Germinal center (tissue), 1 donor: ENCODE measurements at regions not wholly inside any gene's neighbourhood (a gene's known extent, or its start where the extent isn't known, plus 50 kb on each side); places are given as distances from the start of the nearest gene placed in this dataset.
A peak's percentile ranks its signal among the peaks of the same experiment; 100 is the strongest.

Experiments used
- DNase-seq: peaks from one replicate; pipeline ENCODE4 v3.0.0; 2012; ENCODE audit warnings: mixed read lengths, low spot score

DNA sequence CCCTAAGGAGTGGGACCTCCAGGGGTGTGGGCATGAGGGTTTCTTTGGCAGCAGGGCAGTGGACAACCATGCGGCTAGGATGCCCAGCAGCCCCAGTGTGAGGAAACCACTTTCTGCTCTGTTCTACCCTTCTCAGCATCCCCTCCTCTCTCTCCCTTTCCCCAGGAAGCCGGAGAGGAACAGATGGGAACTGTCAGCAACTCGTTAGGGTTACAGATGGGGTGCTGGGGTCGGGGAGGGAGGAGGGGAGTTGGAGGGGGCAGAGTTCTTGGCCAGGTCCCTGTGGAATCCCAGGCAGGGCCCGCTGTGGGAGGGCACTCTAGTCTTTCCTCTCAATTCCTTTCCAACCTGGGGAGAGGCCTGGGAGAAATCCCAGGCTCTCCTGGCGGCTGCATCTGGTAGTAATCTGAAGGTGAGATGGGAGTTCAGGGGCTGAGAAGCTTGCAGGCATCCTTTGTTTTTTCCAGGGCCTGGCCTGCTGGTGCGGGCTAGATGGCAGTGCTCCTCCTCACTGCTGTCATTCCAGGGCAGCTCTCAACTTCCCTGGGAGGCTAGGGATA is 93.9 kb upstream of the CSF3R start:
- DNase-seq: no peak

DNA sequence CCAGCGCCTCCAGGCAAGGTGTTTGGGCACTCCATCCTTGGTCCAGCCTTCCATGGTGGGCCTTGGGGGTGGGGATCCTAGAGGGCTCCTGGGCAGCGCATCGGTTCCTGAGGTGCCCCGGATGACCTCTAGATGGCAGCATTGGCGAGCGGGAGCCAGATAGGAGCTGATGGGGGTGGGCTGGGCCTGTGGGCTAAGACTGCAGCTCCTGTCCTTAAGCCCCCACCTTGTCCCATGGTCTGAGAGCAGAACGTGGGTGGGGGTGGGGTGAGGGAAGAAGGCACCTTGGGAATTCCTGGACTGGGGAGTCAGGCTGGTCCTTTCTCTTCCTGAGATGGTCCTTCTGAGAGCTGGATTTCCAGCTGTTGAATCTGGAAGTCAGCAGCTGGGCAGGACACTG is 93.4 kb upstream of the CSF3R start:
- DNase-seq: peak; percentile 80

- DNase-seq: no peak
These were observed 90.7 kb upstream of the CSF3R start for GRCh38 chr1:36573445-36573844.

DNA sequence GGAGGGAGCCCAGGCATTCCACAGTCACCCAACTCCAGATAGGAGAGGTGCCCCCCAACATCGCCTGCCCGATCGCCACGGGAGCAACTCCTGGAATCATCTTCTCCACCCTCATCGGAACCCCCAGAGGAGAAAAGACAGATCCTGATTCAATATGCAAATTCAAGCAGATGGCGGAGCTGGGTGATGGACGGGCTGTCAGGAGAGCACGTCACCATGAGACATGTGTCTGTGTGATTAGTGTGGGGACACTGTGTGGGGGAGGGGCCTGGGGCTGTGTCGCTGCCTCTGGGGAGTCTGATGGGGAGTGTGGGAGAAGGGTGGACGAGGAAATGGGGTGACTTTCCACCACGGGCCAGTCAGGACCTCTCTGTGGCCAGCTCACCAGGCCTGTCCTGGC is 90.2 kb upstream of the CSF3R start:
- no peak for DNase-seq

DNA sequence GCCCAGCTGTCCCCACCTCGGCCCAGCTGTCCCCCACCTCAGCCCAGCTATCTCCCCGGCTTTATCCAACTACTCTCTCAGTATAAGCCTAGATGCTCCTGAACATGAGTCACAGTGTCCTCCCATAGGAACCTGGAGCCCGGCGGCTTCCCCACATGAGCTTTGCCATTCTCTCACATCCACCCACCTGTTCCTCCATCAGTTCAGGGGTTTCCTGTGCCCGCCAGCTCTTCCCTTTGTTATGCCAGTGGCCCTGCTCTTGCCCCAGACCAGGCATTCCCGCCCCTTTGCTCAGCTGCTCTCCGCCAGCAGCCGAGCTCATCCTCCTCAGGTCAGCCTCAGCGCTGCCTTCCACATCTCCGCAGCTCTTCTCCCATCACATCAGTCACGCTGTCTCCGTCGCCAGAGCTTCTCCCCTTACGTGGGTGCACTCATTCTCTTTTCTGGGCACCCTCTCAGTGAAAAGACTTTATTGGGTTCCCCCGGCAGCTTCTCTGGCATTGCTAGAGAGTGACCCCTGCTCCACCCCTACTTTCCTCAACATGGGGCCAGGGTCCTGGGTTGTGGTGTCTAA is 89.5 kb upstream of the CSF3R start:
- no peak for DNase-seq

- no peak for DNase-seq
These were observed 88.4 kb upstream of the CSF3R start for GRCh38 chr1:36571106-36571505.

DNA sequence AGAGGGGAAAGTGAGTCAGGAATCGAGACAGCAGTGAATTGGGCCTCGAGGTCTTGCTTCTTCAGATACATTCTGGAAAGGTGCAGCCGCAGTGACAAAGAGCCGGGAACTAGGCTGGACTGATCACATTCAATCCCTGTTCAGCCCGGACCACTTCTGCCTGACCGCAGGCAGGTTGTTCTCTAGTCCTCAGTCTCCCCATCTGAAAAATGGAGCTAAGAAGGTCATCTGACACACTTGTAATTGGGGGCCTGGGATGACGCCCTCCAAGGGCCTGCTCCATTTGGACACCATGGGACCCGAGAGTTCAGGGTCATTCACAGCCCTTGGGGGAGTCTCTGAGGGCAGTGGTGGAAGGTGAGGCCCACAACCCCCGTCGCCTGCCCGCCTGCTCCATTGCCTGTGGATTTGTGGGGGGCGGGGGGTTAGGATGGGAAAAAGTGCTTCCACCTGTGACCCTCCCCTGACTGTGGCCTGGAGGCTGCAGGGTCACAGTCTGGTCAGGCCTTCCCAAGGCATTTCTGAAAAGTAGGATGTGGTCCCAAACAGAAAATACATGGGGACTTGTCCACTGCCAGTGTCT is 87.9 kb upstream of the CSF3R start:
- no peak for DNase-seq

DNA sequence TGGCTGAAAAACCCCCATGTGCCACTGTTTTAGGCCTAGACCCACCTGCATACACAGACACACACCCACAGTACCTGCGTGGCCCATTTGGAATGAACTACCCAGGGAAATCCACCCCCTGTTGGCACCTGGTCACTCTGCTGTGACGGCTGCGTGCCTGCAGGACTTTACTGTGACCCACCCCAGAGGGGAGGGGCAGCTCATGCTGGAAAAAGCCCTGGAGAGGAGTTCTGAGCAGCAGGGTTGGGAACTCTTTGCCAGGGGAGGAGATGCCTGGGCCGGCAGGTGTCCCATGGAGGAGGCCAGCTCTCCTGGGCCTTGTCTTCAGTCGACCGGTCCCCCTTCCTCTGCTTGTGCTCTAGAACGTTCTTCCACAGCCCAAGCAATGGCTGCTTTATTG is 87.3 kb upstream of the CSF3R start:
- no peak for DNase-seq

GRCh38 chr1:36567601-36568341 is 85.1 kb upstream of the CSF3R start:
- DNase-seq: no peak

GRCh38 chr1:36565576-36566501 is 83.1 kb upstream of the CSF3R start:
- no peak for DNase-seq

- DNase-seq: no peak
These were observed 79.5 kb upstream of the CSF3R start for GRCh38 chr1:36562181-36562685.

DNA sequence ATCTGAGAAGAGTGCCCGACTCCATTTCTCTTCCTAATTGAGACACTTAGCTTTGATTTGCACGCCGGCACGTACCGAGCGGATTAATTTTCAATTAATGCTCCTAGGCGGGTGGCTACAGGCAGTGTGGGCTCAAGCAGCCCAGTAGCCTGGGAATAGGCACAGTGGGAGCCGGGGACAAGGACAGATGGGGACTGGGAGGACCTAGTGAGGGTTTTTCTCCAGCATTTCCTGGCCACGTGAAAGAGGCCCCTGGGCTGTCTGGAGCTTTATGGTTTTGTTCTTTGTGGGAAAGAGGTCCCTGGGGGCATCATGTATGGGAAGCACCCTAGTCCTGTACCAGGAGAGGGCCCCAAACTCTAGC is 78.6 kb upstream of the CSF3R start:
- no peak for DNase-seq

GRCh38 chr1:36560621-36561360 is 78.1 kb upstream of the CSF3R start:
- no peak for DNase-seq

- no peak for DNase-seq
These were observed 77.5 kb upstream of the CSF3R start for GRCh38 chr1:36560177-36560576.

- DNase-seq: no peak
These were observed 76.3 kb upstream of the CSF3R start for GRCh38 chr1:36559061-36559460.

GRCh38 chr1:36557041-36558000 is 74.6 kb upstream of the CSF3R start:
- no peak for DNase-seq

- no peak for DNase-seq
These were observed 72.3 kb upstream of the CSF3R start for GRCh38 chr1:36555041-36555440.

DNA sequence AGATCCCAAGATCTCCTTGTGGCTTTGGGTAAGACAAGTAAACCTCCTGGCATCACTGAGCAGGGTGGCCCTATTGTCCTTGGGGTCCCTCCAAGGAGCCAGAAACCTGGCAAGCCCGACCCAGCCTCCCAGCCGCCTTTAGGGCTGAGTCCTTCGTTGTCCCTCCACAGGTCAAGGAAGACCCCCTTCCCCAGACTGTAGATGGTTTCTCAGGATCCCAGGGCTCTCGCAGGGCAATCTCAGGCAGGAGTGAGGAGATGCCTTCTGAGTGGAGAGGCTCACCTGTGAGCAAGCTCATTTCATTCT is 71.6 kb upstream of the CSF3R start:
- no peak for DNase-seq

DNA sequence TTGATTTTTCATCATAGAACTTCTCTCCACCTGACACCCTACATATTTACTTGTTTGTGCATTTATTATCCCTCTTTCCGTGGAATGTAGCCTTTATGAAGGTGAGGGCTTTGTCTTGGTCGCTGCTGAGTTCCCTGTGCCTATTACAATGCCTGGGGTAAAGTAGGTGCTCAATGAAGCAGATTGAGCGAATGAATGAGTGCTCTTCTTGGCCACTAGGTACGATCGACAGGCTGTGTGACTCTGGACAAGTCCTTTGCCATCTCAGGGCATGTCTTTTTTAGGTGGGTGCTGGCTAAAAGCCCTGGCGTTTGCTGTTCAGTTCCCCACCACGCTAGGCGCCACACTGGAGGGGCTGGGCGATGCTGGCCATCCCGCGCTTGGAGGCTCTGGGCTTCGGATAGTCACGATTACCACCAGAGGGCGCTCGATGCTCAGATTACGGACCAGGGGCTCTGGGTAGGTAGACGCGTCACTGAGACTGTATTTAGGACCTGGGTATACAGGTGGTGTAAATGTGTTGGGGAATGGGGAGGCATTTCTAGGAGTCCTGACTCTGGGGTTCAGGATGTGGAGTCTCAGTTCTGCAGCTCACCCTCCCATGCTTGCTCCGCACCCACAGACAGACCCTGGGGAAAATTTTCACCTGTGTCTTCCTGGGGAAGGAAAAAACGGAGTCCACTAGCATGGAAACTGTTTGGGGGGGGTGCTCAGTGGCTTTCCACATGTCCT is 71.0 kb upstream of the CSF3R start:
- DNase-seq: peak; percentile 75
